ENCODE measurements at regions not wholly inside any gene's neighbourhood (a gene's known extent, or its start where the extent isn't known, plus 50 kb on each side); places are given as distances from the start of the nearest gene placed in this dataset.
"Not testable (repeated sequence)": the region's sequence is repeated elsewhere in the genome, so short reads cannot be mapped to it uniquely, and the experiment has no call there.

GRCh38 chr13:40342461-40342860 lies 324.0 kb downstream of the FOXO1 start:
- in situ Hi-C loops (cut with HindIII; ENCODE audit: low sequenced_read_pairs) = no loop called here

GRCh38 chr13:40342901-40343300 lies 323.5 kb downstream of the FOXO1 start:
- in situ Hi-C loops (cut with HindIII; ENCODE audit: low sequenced_read_pairs) = no loop called here

- in situ Hi-C loops (cut with HindIII; ENCODE audit: low sequenced_read_pairs) = no loop called here
Measured at GRCh38 chr13:40343550-40344269, 322.7 kb downstream of the FOXO1 start.

- in situ Hi-C loops (cut with HindIII; ENCODE audit: low sequenced_read_pairs) = no loop called here
Measured at GRCh38 chr13:40344270-40345148, 321.9 kb downstream of the FOXO1 start.

- in situ Hi-C loops (cut with HindIII; ENCODE audit: low sequenced_read_pairs) = no loop called here
Measured at GRCh38 chr13:40345149-40345514, 321.3 kb downstream of the FOXO1 start.

- in situ Hi-C loops (cut with HindIII; ENCODE audit: low sequenced_read_pairs) = no loop called here
Measured at GRCh38 chr13:40345654-40346372, 320.6 kb downstream of the FOXO1 start.

GRCh38 chr13:40346592-40346991 lies 319.8 kb downstream of the FOXO1 start:
- in situ Hi-C loops (cut with HindIII; ENCODE audit: low sequenced_read_pairs) = no loop called here

GRCh38 chr13:40348096-40348679 lies 318.3 kb downstream of the FOXO1 start:
- in situ Hi-C loops (cut with HindIII; ENCODE audit: low sequenced_read_pairs) = no loop called here

GRCh38 chr13:40350283-40350992 lies 316.0 kb downstream of the FOXO1 start:
- in situ Hi-C loops (cut with HindIII; ENCODE audit: low sequenced_read_pairs) = no loop called here

GRCh38 chr13:40351537-40352379 lies 314.7 kb downstream of the FOXO1 start:
- in situ Hi-C loops (cut with HindIII; ENCODE audit: low sequenced_read_pairs) = no loop called here

- in situ Hi-C loops (cut with HindIII; ENCODE audit: low sequenced_read_pairs) = no loop called here
Measured at GRCh38 chr13:40352380-40352778, 314.1 kb downstream of the FOXO1 start.

- in situ Hi-C loops (cut with HindIII; ENCODE audit: low sequenced_read_pairs) = no loop called here
Measured at GRCh38 chr13:40352802-40353562, 313.5 kb downstream of the FOXO1 start.

- in situ Hi-C loops (cut with HindIII; ENCODE audit: low sequenced_read_pairs) = no loop called here
Measured at GRCh38 chr13:40355126-40355724, 311.2 kb downstream of the FOXO1 start.

- in situ Hi-C loops (cut with HindIII; ENCODE audit: low sequenced_read_pairs) = no loop called here
Measured at GRCh38 chr13:40356011-40356410, 310.4 kb downstream of the FOXO1 start.

- in situ Hi-C loops (cut with HindIII; ENCODE audit: low sequenced_read_pairs) = not testable (repeated sequence)
Measured at GRCh38 chr13:40356458-40356857, 310.0 kb downstream of the FOXO1 start.

GRCh38 chr13:40362502-40362901 lies 303.9 kb downstream of the FOXO1 start:
- in situ Hi-C loops (cut with HindIII; ENCODE audit: low sequenced_read_pairs) = loop anchor here (5.0 to 10.0 kb wide), 2 partner anchors 75 to 338 kb away; no protein-coding TSS in a partner anchor

- in situ Hi-C loops (cut with HindIII; ENCODE audit: low sequenced_read_pairs) = loop anchor here (5.0 to 10.0 kb wide), 2 partner anchors 74 to 339 kb away; no protein-coding TSS in a partner anchor
Measured at GRCh38 chr13:40363653-40364052, 302.8 kb downstream of the FOXO1 start.

GRCh38 chr13:40366119-40366518 lies 300.3 kb downstream of the FOXO1 start:
- in situ Hi-C loops (cut with HindIII; ENCODE audit: low sequenced_read_pairs) = loop anchor here (10.0 kb wide), 1 partner anchor 341 kb away; no protein-coding TSS in a partner anchor
